Gastroesophageal sphincter (tissue), 4 donors: ENCODE measurements at regions not wholly inside any gene's neighbourhood (a gene's known extent, or its start where the extent isn't known, plus 50 kb on each side); places are given as distances from the start of the nearest gene placed in this dataset.

ENCODE experiments used
- ATAC-seq: fragments of 150-250 bp; one replicate; pipeline ENCODE4 v1.9.1; 2016; ENCODE audit warnings: mild to moderate bottlenecking, moderate library complexity
- H3K27ac ChIP-seq, 4 donors: fragments of 200-600 bp; sonication (generic) in 3 of 4; 1 replicate in 3 of 4; 2 replicates in 1 of 4; pipeline ENCODE4 v1.5.1; 2016 to 2019
- H3K27me3 ChIP-seq: fragments of 200-600 bp; sonication (generic); one replicate; pipeline ENCODE4 v1.5.1; 2019
- H3K36me3 ChIP-seq, 2 donors: fragments of 200-600 bp; sonication (generic); one replicate each; pipeline ENCODE4 v1.5.1; 2019; ENCODE audit warnings: control low read depth in 1 of 2
- H3K4me1 ChIP-seq, 3 donors: fragments of 200-600 bp; sonication (generic); 1 replicate in 2 of 3; 2 replicates in 1 of 3; pipeline ENCODE4 v1.5.1; 2016 to 2019; ENCODE audit warnings: control low read depth in 2 of 3
- H3K4me3 ChIP-seq, 2 donors: fragments of 200-600 bp; sonication (generic); one replicate each; pipeline ENCODE4 v1.5.1; 2019; ENCODE audit warnings: mild to moderate bottlenecking in 1 of 2, moderate library complexity in 1 of 2
- H3K9me3 ChIP-seq, 3 donors: fragments of 200-600 bp; sonication (generic); one replicate each; pipeline ENCODE4 v1.5.1; 2017 to 2019; ENCODE audit warnings: control low read depth in 2 of 3
- CTCF ChIP-seq, 4 experiments: fragments of 200-600 bp in 2 of 4; fragments of 450-650 bp in 2 of 4; sonication (generic) in 1 of 4; IDR thresholded peaks; one replicate each; pipeline ENCODE4 v1.5.1; 2017 to 2019; ENCODE audit warnings: antibody characterized with exemption in 4 of 4, mild to moderate bottlenecking in 2 of 4, moderate library complexity in 2 of 4
- EP300 ChIP-seq: sonication (generic); formaldehyde crosslinking; IDR thresholded peaks from one replicate; pipeline ENCODE4 v1.6.1; 2017; ENCODE audit warnings: antibody characterized with exemption, mild to moderate bottlenecking
- POLR2A ChIP-seq, 2 donors: fragments of 450-650 bp; IDR thresholded peaks; one replicate each; pipeline ENCODE4 v1.6.1; 2017; ENCODE audit warnings: antibody characterized with exemption in 2 of 2, mild to moderate bottlenecking in 2 of 2, moderate library complexity in 1 of 2
- POLR2AphosphoS5 ChIP-seq: sonication (generic); formaldehyde crosslinking; IDR thresholded peaks from one replicate; pipeline ENCODE4 v1.6.1; 2017; ENCODE audit warnings: antibody characterized with exemption
- WGBS, 2 donors: methylation state at CpG; one replicate each; pipeline ENCODE4 v1.1.5; 2018; ENCODE audit warnings: low coverage in 1 of 2; 5-methylcytosine and 5-hydroxymethylcytosine counted together

GRCh38 chr2:42850016-42850805 is 57.8 kb upstream of the HAAO start:
- no peaks in the 10 kb centered on the region for H3K9me3 ChIP-seq
- peaks cover 0 to 82% (median 28%) of the 10 kb centered on the region in 3 donors for H3K4me1 ChIP-seq
- 86 to 90% methylated on average over 1 to 9 of the region's 14 CpGs for WGBS, 2 donors
- no peaks in the 10 kb centered on the region for H3K36me3 ChIP-seq
- TF ChIP-seq POLR2AphosphoS5 (no peak), POLR2A (IDR thresholded peaks at IDR 0.05) (no peak), EP300 (no peak), CTCF (IDR thresholded peaks at IDR 0.05) (no peak)
- H3K4me3 ChIP-seq: no peak overlapping the region
- no peaks in the 10 kb centered on the region for H3K27me3 ChIP-seq
- no peak overlapping the region for H3K27ac ChIP-seq
- no peak for ATAC-seq

GRCh38 chr2:42849311-42849710 is 56.9 kb upstream of the HAAO start:
- Histone ChIP-seq H3K4me3 (no peak overlapping the region), H3K4me1 (peaks cover 0 to 82% (median 28%) of the 10 kb centered on the region in 3 donors), H3K36me3 (no peaks in the 10 kb centered on the region), H3K27me3 (no peaks in the 10 kb centered on the region), H3K27ac (no peak overlapping the region), H3K9me3 (no peaks in the 10 kb centered on the region)
- TF ChIP-seq POLR2A (IDR thresholded peaks at IDR 0.05): no peak
- no peak for TF ChIP-seq CTCF (IDR thresholded peaks at IDR 0.05)
- TF ChIP-seq POLR2AphosphoS5: no peak
- no peak for TF ChIP-seq EP300
- no peak for ATAC-seq
- 100% methylated on average over 3 of the region's 5 CpGs; no CpG with 5 or more reads in 1 of the 2 donors for WGBS, 2 donors

- WGBS, 2 donors: 88 to 96% methylated on average over 4 to 7 of the region's 10 CpGs
- ATAC-seq: no peak
- TF ChIP-seq POLR2A (IDR thresholded peaks at IDR 0.05) (no peak), POLR2AphosphoS5 (no peak), CTCF (IDR thresholded peaks at IDR 0.05) (no peak), EP300 (no peak)
These were observed 56.4 kb upstream of the HAAO start for GRCh38 chr2:42848726-42849290.

GRCh38 chr2:42848265-42848664 is 55.9 kb upstream of the HAAO start:
- 80 to 86% methylated on average over 1 of the region's 1 CpG for WGBS, 2 donors
- peaks cover 0 to 82% (median 17%) of the 10 kb centered on the region in 3 donors for H3K4me1 ChIP-seq
- ATAC-seq: no peak

More at GRCh38 chr2:42848726-42849290, 56.4 kb upstream of the HAAO start:
- H3K27ac ChIP-seq: no peak overlapping the region
- peaks cover 0 to 82% (median 23%) of the 10 kb centered on the region in 3 donors for H3K4me1 ChIP-seq
- no peak overlapping the region for H3K4me3 ChIP-seq
- no peaks in the 10 kb centered on the region for H3K27me3 ChIP-seq
- H3K9me3 ChIP-seq: no peaks in the 10 kb centered on the region
- no peaks in the 10 kb centered on the region for H3K36me3 ChIP-seq

More at GRCh38 chr2:42848265-42848664, 55.9 kb upstream of the HAAO start:
- H3K4me3 ChIP-seq: no peak overlapping the region
- H3K27ac ChIP-seq: peak overlapping the region in 1 of 4 donors; percentile 74
- no peaks in the 10 kb centered on the region for H3K9me3 ChIP-seq
- TF ChIP-seq CTCF (IDR thresholded peaks at IDR 0.05) (no peak), POLR2AphosphoS5 (no peak), POLR2A (IDR thresholded peaks at IDR 0.05) (no peak), EP300 (no peak)
- H3K36me3 ChIP-seq: no peaks in the 10 kb centered on the region
- no peaks in the 10 kb centered on the region for H3K27me3 ChIP-seq
